ENCODE measurements at regions not wholly inside any gene's neighbourhood (a gene's known extent, or its start where the extent isn't known, plus 50 kb on each side); places are given as distances from the start of the nearest gene placed in this dataset.

DNA sequence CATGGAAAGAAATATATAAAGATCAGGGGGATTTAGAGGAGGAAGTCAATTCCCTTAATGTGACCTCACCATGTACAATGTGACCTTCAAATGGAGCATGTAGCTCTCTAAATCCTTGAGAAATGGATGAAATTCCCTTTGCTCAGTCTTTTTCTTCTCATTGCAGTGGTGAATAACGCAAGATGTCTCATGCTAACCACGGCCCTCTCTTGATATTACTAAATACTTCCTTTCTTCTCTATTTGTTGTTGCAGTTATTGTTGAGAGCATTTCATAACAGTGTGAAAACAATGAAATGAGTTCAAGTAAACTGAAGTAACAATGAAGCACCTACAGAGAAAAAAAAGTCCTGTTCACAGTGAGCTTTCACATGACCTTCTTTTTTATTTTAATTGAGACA lies 55.6 kb downstream of the ZNF281 start:
- DNase-seq, result no peak

DNA sequence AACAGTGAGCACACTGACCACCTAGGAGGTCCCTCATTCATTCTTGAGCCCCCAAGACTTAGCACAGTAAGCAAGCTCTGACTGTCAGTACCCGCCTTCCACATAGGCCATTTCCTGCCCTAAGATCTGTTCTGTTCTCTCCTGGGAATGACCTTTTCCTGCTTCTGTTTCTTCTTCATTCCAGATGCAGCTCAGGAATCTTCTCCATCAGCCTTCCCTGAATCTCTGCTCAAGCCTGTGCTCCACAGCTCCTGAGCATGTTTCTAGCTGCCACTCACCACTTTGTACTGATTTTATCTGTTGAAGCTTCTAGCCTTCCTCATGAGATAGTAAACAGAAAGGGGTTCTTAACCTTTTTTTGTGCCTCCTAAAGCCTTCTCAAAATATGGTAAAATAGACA lies 56.6 kb downstream of the ZNF281 start:
- no peak for DNase-seq

GRCh38 chr1:200351826-200352549 lies 57.8 kb downstream of the ZNF281 start:
- DNase-seq, result no peak

GRCh38 chr1:200351425-200351824 lies 58.4 kb downstream of the ZNF281 start:
- no peak for DNase-seq

GRCh38 chr1:200346700-200347099 lies 63.1 kb downstream of the ZNF281 start:
- DNase-seq, result no peak

- no peak for DNase-seq
Observed at GRCh38 chr1:200345520-200345919, 64.3 kb downstream of the ZNF281 start.

- DNase-seq, result no peak
Observed at GRCh38 chr1:200343874-200344273, 66.0 kb downstream of the ZNF281 start.

DNA sequence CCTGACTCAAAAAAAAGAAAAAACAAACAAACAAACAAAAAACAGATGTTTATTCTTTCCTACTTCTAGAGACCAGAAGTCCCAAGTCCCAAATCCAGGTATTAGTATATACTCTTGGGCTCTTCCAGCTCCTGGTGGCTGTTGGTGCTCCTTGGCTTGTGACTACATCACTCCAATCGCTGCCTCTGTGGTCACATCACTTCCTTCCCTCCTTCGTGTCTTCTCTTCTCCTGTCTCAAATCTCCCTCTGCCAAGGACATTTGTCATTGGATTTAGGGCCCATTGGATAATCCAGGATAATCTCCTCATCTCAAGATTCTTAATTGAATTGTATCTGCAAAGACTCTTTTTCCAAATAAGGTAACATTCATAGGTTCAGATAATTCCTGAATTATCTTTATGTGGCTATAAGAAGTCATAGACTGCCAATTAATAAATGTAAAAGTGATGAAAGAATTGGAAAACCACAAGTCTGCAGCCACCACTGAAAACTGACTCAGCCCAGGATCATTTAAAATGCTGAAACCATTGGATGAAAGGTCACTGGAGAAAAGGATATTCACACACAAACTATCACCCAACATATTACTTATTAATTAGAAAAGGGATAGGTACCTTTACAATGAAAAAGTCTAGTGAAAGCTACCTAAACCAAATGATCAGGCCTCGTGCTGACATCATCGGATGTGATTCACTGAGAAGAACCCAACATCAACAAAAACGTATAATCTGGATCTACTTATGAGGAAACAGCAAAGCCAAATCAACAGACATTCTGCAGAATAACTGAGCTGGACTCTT lies 67.1 kb downstream of the ZNF281 start:
- DNase-seq, result no peak

GRCh38 chr1:200338451-200338850 lies 71.4 kb downstream of the ZNF281 start:
- no peak for DNase-seq

DNA sequence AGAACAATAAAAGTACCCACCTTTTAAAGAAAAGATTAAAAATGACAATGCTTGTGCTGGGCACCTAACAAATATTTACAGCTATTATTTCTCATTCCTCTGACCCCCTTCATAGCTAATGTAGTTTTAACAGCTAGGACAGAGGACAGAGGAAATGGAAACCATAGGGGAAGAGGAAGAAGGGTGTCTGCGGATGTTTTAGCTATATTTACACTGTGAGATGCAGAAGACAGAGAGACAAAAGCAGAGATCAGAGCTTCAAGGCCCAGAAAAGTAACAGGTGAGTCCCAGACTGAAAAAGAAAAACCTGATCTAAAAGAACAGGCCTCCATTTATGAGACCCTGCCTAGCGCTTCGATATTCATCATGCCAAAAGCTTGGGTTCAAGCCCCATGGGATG lies 72.0 kb downstream of the ZNF281 start:
- no peak for DNase-seq

DNA sequence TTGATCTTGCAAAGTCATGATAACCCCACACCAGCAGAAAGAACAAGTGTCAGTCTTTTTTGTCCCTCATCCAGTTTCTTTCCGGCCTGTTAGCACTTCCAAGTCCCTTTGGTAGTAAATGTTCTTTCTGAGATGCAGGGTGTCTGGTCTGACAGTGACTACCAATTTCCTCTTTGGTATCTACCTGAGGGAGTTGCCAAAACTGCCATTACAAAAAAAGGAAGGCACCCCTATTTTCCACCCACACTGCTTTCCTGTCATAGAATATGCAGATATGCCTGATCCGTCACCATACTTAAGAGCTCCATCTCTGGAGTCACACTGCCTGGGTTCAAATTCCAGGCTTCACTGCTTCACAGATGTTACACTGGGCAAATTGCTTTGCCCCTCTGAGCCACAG lies 72.4 kb downstream of the ZNF281 start:
- no peak for DNase-seq

- no peak for DNase-seq
Observed at GRCh38 chr1:200336901-200337391, 72.9 kb downstream of the ZNF281 start.

DNA sequence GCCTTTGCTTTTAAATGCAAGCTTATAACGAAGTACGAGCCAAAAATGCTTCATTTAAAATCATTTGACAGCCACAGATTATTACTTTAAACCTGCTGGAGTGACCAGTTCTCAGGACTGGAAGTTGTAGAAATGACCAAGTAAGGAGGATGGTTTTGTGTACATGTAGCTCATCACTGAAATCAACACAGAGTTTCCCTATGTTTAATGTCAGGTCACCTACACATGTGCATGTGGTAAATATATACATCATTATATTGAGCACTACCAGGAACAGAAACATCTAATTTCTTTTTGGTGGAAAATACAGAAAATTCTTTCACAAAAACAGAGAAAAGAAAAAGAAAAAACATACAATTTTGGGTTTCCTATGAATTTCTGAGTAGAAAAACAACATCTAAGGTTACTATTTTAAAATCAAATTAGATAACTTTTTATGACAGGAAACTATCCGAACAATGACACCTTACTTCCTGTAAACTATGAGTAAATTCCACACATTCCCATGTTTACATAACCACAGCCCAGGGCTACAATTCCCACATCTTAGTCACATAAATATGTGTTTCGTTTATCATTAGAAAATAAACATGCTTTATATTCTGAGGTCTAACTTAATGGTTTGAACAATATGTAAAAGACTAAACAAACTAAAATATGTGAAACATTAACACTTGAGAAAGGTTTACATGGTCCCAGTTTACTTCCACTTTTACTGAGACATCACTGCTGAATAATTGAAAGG lies 73.6 kb downstream of the ZNF281 start:
- DNase-seq, result no peak

GRCh38 chr1:200334661-200335256 lies 75.1 kb downstream of the ZNF281 start:
- no peak for DNase-seq

- DNase-seq, result no peak
Observed at GRCh38 chr1:200333329-200333728, 76.5 kb downstream of the ZNF281 start.

DNA sequence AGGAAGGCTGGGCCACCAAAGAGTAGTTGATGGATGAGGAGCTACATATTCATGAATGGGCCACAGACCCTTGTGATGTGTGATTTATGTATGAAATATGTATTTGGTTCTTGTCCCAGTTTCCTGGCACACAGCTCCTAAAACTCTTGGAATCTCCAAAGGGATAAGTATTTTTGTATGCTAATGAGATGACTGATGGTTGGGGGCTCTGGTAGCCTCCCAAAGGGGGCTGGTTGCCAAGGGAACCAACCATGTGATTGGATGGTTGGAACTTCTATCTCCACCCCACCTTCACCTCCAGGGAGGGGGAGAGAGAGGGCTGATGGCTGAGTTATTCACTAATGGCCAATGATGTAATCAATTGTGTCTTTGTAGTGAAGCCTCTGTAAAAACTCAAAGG lies 77.1 kb downstream of the ZNF281 start:
- DNase-seq, result no peak

DNA sequence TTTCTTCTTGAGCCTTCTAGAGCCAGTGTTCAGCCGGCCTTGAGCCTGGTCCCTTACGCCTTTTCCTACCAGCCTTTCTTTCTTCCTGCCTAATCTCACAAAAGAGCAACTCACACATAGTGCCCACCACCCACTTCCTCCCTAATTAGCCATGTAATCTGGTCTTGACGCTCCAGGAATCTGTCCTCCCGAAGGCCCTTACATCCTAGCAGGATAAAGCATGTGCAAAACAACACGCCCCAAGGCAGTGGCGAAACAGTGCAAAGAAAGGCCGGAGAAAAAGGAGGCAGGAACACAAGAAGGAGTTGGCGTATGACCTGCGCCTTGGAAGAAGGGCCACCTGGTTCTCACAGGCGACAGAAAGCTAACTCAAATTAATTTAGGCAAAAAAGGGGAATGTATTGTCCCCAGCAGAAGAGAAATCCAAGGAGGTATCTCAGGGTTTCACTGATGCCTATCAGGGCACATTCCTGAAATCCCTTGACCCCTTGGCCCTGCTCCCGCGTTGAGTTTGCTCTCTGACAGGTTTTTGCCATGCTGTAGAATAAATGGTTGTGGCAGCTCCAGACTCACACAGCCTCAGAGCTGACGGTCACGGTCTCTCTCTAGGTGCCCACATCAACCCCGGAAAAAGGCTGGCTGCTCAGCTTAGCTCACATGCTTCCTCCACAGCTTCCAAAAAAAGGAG lies 79.0 kb downstream of the ZNF281 start:
- DNase-seq, result no peak

GRCh38 chr1:200329208-200329882 lies 80.5 kb downstream of the ZNF281 start:
- no peak for DNase-seq

- DNase-seq, result no peak
Observed at GRCh38 chr1:200328379-200328778, 81.5 kb downstream of the ZNF281 start.

GRCh38 chr1:200323856-200324400 lies 85.9 kb downstream of the ZNF281 start:
- no peak for DNase-seq

- DNase-seq, result no peak
Observed at GRCh38 chr1:200319148-200319547, 90.7 kb downstream of the ZNF281 start.

- DNase-seq, result no peak
Observed at GRCh38 chr1:200317236-200317635, 92.6 kb downstream of the ZNF281 start.
